ENCODE measurements at regions not wholly inside any gene's neighbourhood (a gene's known extent, or its start where the extent isn't known, plus 50 kb on each side); places are given as distances from the start of the nearest gene placed in this dataset.

DNA sequence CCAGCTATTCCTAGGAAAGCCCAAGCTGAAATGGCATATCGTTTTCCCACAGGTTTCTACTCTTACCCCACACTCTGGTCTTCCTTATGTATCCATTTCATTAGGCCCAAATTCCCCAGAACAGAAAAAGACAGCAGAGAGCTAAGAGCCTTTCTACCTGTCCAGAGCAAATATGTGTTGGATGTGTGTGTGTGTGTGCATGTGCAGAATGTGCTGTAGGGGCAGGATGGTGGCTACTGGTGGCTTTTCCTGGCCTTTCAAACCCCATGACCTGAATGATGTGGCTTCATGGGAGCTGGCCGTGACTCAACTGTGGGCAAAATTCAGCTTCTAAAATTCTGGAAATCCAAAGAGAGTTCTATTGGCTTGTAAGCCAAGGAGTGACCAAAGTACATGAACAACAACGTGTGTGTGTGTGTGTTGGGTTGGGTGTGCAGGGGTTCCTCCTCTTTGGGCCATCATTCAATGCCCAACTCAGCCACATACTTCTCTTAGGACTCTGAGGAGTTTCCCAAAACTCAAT lies 421.4 kb upstream of the CADM1 start:
- TF ChIP-seq, protein P1, sequence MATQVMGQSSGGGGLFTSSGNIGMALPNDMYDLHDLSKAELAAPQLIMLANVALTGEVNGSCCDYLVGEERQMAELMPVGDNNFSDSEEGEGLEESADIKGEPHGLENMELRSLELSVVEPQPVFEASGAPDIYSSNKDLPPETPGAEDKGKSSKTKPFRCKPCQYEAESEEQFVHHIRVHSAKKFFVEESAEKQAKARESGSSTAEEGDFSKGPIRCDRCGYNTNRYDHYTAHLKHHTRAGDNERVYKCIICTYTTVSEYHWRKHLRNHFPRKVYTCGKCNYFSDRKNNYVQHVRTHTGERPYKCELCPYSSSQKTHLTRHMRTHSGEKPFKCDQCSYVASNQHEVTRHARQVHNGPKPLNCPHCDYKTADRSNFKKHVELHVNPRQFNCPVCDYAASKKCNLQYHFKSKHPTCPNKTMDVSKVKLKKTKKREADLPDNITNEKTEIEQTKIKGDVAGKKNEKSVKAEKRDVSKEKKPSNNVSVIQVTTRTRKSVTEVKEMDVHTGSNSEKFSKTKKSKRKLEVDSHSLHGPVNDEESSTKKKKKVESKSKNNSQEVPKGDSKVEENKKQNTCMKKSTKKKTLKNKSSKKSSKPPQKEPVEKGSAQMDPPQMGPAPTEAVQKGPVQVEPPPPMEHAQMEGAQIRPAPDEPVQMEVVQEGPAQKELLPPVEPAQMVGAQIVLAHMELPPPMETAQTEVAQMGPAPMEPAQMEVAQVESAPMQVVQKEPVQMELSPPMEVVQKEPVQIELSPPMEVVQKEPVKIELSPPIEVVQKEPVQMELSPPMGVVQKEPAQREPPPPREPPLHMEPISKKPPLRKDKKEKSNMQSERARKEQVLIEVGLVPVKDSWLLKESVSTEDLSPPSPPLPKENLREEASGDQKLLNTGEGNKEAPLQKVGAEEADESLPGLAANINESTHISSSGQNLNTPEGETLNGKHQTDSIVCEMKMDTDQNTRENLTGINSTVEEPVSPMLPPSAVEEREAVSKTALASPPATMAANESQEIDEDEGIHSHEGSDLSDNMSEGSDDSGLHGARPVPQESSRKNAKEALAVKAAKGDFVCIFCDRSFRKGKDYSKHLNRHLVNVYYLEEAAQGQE (IDR thresholded peaks at IDR 0.05; ENCODE audit: insufficient read depth in 1 of 2, low read depth in 2 of 2, low read length in 1 of 2), result no peak
- TF ChIP-seq, protein P2, sequence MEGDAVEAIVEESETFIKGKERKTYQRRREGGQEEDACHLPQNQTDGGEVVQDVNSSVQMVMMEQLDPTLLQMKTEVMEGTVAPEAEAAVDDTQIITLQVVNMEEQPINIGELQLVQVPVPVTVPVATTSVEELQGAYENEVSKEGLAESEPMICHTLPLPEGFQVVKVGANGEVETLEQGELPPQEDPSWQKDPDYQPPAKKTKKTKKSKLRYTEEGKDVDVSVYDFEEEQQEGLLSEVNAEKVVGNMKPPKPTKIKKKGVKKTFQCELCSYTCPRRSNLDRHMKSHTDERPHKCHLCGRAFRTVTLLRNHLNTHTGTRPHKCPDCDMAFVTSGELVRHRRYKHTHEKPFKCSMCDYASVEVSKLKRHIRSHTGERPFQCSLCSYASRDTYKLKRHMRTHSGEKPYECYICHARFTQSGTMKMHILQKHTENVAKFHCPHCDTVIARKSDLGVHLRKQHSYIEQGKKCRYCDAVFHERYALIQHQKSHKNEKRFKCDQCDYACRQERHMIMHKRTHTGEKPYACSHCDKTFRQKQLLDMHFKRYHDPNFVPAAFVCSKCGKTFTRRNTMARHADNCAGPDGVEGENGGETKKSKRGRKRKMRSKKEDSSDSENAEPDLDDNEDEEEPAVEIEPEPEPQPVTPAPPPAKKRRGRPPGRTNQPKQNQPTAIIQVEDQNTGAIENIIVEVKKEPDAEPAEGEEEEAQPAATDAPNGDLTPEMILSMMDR (IDR thresholded peaks at IDR 0.05), result no peak
- TF ChIP-seq POLR2AphosphoS5 (IDR thresholded peaks at IDR 0.05; ENCODE audit: low read depth, low read length), result no peak
- no peak for TF ChIP-seq TCF7L2 (IDR thresholded peaks at IDR 0.05; ENCODE audit: low read depth, low read length)
- TF ChIP-seq SIN3A (IDR thresholded peaks at IDR 0.05; ENCODE audit: borderline replicate concordance, insufficient read depth, low read depth, low read length), result no peak
